Neural cell (in vitro differentiated cells): ENCODE measurements at regions not wholly inside any gene's neighbourhood (a gene's known extent, or its start where the extent isn't known, plus 50 kb on each side); places are given as distances from the start of the nearest gene placed in this dataset.

ENCODE experiments used
- H2AFZ ChIP-seq: fragments of 200-600, 300-800 bp; sonication (generic), shearing (Covaris generic); 2 replicates; pipeline ENCODE4 v1.6.0; 2014; ENCODE audit warnings: low read depth, mild to moderate bottlenecking, antibody characterized with exemption, low read length, moderate library complexity
- H3F3A ChIP-seq: fragments of 200-600 bp; shearing (Covaris generic); 2 replicates; pipeline ENCODE4 v1.6.1; 2016; ENCODE audit warnings: mild to moderate bottlenecking, moderate library complexity, mixed read lengths, antibody characterized with exemption, low read length; ENCODE audit not compliant: insufficient read depth, poor library complexity, severe bottlenecking
- H3K27ac ChIP-seq: fragments of 200-600, 300-800 bp; sonication (generic), shearing (Covaris generic); 2 replicates; pipeline ENCODE4 v1.5.1; 2014; ENCODE audit warnings: mild to moderate bottlenecking, low read length, moderate library complexity
- H3K27me3 ChIP-seq: fragments of 300-800, 200-600 bp; sonication (generic), shearing (Covaris generic); 2 replicates; pipeline ENCODE4 v1.6.0; 2014; ENCODE audit warnings: mild to moderate bottlenecking, low read depth, low read length, moderate library complexity; ENCODE audit not compliant: insufficient read depth
- H3K36me3 ChIP-seq: fragments of 300-800, 200-600 bp; sonication (generic), shearing (Covaris generic); 2 replicates; pipeline ENCODE4 v1.5.1; 2014; ENCODE audit warnings: mild to moderate bottlenecking, antibody characterized with exemption, low read length, moderate library complexity; ENCODE audit not compliant: insufficient read depth
- H3K4me2 ChIP-seq: fragments of 300-800, 200-600 bp; sonication (generic), shearing (Covaris generic); 2 replicates; pipeline ENCODE4 v1.6.0; 2014; ENCODE audit warnings: mild to moderate bottlenecking, low read length
- H3K4me3 ChIP-seq: fragments of 300-800, 200-600 bp; sonication (generic), shearing (Covaris generic); 2 replicates; pipeline ENCODE4 v1.5.1; 2014; ENCODE audit warnings: mild to moderate bottlenecking, low read length, moderate library complexity
- H3K79me2 ChIP-seq: fragments of 200-600 bp; shearing (Covaris generic); replicated peaks from 2 replicates; pipeline ENCODE4 v1.6.0; 2014; ENCODE audit warnings: mild to moderate bottlenecking, low read length, moderate library complexity; ENCODE audit not compliant: insufficient read depth
- H3K9ac ChIP-seq: fragments of 300-800, 200-600 bp; sonication (generic), shearing (Covaris generic); 2 replicates; pipeline ENCODE4 v1.6.1; 2016; ENCODE audit warnings: mild to moderate bottlenecking, low read length, mixed read lengths
- H3K9me2 ChIP-seq: fragments of 200-600 bp; shearing (Covaris generic); 2 replicates; pipeline ENCODE4 v1.6.1; 2016; ENCODE audit warnings: mild to moderate bottlenecking, low read length, mixed read lengths; ENCODE audit not compliant: insufficient read depth
- H3K9me3 ChIP-seq: fragments of 200-600, 300-800 bp; sonication (generic), shearing (Covaris generic); 2 replicates; pipeline ENCODE4 v1.6.1; 2016; ENCODE audit warnings: mild to moderate bottlenecking, mixed run types, low read length, moderate library complexity, mixed read lengths
- H4K20me1 ChIP-seq: fragments of 200-600 bp; shearing (Covaris generic); 2 replicates; pipeline ENCODE4 v1.6.1; 2016; ENCODE audit warnings: mild to moderate bottlenecking, mixed run types; ENCODE audit not compliant: insufficient read depth
- CTCF ChIP-seq: fragments of 450-650 bp; IDR thresholded peaks from 2 replicates; pipeline ENCODE4 v1.5.1; 2014; ENCODE audit warnings: antibody characterized with exemption, mild to moderate bottlenecking, moderate library complexity; ENCODE audit not compliant: poor library complexity, severe bottlenecking
- EP300 ChIP-seq: fragments of 450-650 bp; conservative IDR thresholded peaks from 2 replicates; pipeline ENCODE4 v1.6.1; 2014; ENCODE audit warnings: antibody characterized with exemption, mild to moderate bottlenecking, moderate library complexity; ENCODE audit not compliant: poor library complexity, severe bottlenecking
- EZH2 ChIP-seq: fragments of 200-600, 300-800 bp; shearing (Covaris generic), sonication (generic); IDR thresholded peaks from 2 replicates; pipeline ENCODE4 v1.6.1; 2014; ENCODE audit warnings: antibody characterized with exemption, low read length, borderline replicate concordance, mild to moderate bottlenecking; ENCODE audit not compliant: insufficient read depth, poor library complexity, severe bottlenecking
- MXI1 ChIP-seq: fragments of 450-650 bp; conservative IDR thresholded peaks from 2 replicates; pipeline ENCODE4 v1.6.1; 2014; ENCODE audit warnings: antibody characterized with exemption, mild to moderate bottlenecking; ENCODE audit not compliant: poor library complexity, severe bottlenecking
- POLR2AphosphoS5 ChIP-seq: IDR thresholded peaks from 2 replicates; pipeline ENCODE4 v1.6.1; 2012
- RAD21 ChIP-seq: fragments of 450-650 bp; conservative IDR thresholded peaks from 2 replicates; pipeline ENCODE4 v1.6.1; 2014; ENCODE audit warnings: antibody characterized with exemption, mild to moderate bottlenecking, moderate library complexity
- REST ChIP-seq: IDR thresholded peaks from 2 replicates; pipeline ENCODE4 v1.6.1; 2012; ENCODE audit warnings: borderline replicate concordance
- SMC3 ChIP-seq: fragments of 450-650 bp; conservative IDR thresholded peaks from 2 replicates; pipeline ENCODE4 v1.6.1; 2014; ENCODE audit warnings: antibody characterized with exemption, mild to moderate bottlenecking, moderate library complexity; ENCODE audit not compliant: poor library complexity
- TAF1 ChIP-seq: IDR thresholded peaks from 2 replicates; pipeline ENCODE4 v1.6.1; 2012; ENCODE audit warnings: low read depth

DNA sequence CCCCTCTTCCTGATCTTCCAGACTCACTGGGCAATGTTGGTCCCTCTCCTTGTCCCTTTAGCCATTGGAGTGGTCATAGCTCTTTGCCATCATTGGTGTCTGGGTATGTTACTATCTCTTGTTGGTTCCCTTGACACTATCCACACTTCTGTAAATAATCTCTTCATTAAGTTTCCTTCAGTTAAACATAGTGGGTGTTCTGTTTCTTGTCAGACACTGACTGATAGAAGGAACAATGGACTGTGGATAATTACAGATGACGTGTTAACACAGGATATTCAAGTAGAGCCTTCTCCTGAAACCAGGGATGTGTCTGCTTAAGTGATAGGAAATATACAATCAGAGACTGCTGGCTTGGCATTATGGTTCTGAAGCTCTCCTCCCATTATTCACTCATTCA lies 458.3 kb upstream of the USP24 start:
- Histone ChIP-seq H3K27me3 (no peaks in the 10 kb centered on the region), H4K20me1 (no peaks in the 10 kb centered on the region), H3K79me2 (no peaks in the 10 kb centered on the region), H3K4me2 (no peak overlapping the region), H2AFZ (no peak overlapping the region), H3K9ac (no peak overlapping the region), H3K27ac (no peak overlapping the region), H3K9me2 (no peaks in the 10 kb centered on the region), H3K9me3 (no peaks in the 10 kb centered on the region), H3F3A (no peaks in the 10 kb centered on the region), H3K36me3 (no peaks in the 10 kb centered on the region), H3K4me3 (no peak overlapping the region)
- no peak for TF ChIP-seq POLR2AphosphoS5
- TF ChIP-seq RAD21, result no peak

GRCh38 chr1:55670331-55671082 lies 455.3 kb upstream of the USP24 start:
- H3K27ac ChIP-seq, result no peak overlapping the region
- H4K20me1 ChIP-seq, result no peaks in the 10 kb centered on the region
- H3K27me3 ChIP-seq, result no peaks in the 10 kb centered on the region
- H3K4me2 ChIP-seq, result no peak overlapping the region
- no peaks in the 10 kb centered on the region for H3K9me3 ChIP-seq
- H3K36me3 ChIP-seq, result no peaks in the 10 kb centered on the region
- no peaks in the 10 kb centered on the region for H3F3A ChIP-seq
- H3K9me2 ChIP-seq, result no peaks in the 10 kb centered on the region
- H3K9ac ChIP-seq, result no peak overlapping the region
- H3K4me3 ChIP-seq, result no peak overlapping the region
- TF ChIP-seq EP300 (no peak), POLR2AphosphoS5 (no peak), SMC3 (no peak), REST (no peak), EZH2 (no peak), TAF1 (no peak), CTCF (no peak), RAD21 (no peak), MXI1 (no peak)
- no peak overlapping the region for H2AFZ ChIP-seq
- no peaks in the 10 kb centered on the region for H3K79me2 ChIP-seq
